H1 (cell line): ENCODE measurements at regions not wholly inside any gene's neighbourhood (a gene's known extent, or its start where the extent isn't known, plus 50 kb on each side); places are given as distances from the start of the nearest gene placed in this dataset.

Experiments used
- CTCF ChIA-PET: fragments of 300-600 bp; sonication (Branson Sonifier 250); formaldehyde crosslinking; loops from one replicate; lab custom pipeline; 2021; ENCODE audit not compliant: partially characterized antibody; lab: Charles Lee
- POLR2A ChIA-PET: fragments of 300-600 bp; sonication (Branson Sonifier 250); formaldehyde crosslinking; loops from one replicate; lab custom pipeline; 2021; ENCODE audit warnings: inconsistent platforms; ENCODE audit not compliant: partially characterized antibody; lab: Charles Lee
- DNase-seq, 2 experiments: peaks; one replicate each; pipeline versions ENCODE4 v3.0.0 to v3.0.0-alpha.2; 2010 to 2022; ENCODE audit warnings: low spot score in 2 of 2, low read depth in 1 of 2, mixed read lengths in 1 of 2
- FAIRE-seq: peaks from 2 replicates; lab custom pipeline; 2011; peaks lifted over from hg19 to GRCh38; lab: Jason Lieb, UNC
- H2AFZ ChIP-seq: 2 replicates; pipeline ENCODE4 v1.8.1; 2012; ENCODE audit warnings: low read length, inconsistent platforms
- H2AK5ac ChIP-seq: 2 replicates; pipeline ENCODE4 v1.6.1; 2013; ENCODE audit warnings: low read depth, low read length
- H2BK120ac ChIP-seq: replicated peaks from 2 replicates; pipeline ENCODE3; 2013; ENCODE audit warnings: low read depth, low read length, inconsistent platforms
- H2BK12ac ChIP-seq: 2 replicates; pipeline ENCODE4 v1.6.1; 2013; ENCODE audit warnings: low read depth, low read length
- H2BK15ac ChIP-seq: 2 replicates; pipeline ENCODE4 v1.6.1; 2013; ENCODE audit warnings: low read length
- H2BK20ac ChIP-seq: 2 replicates; pipeline ENCODE4 v1.6.1; 2013; ENCODE audit warnings: low read length
- H2BK5ac ChIP-seq: 2 replicates; pipeline ENCODE4 v1.6.1; 2013; ENCODE audit warnings: low read depth, low read length
- H3K14ac ChIP-seq: 2 replicates; pipeline ENCODE4 v1.6.1; 2013; ENCODE audit warnings: inconsistent platforms; ENCODE audit not compliant: insufficient read length
- H3K18ac ChIP-seq: 2 replicates; pipeline ENCODE4 v1.6.1; 2013; ENCODE audit warnings: low read length; ENCODE audit errors: extremely low read depth
- H3K23ac ChIP-seq: 2 replicates; pipeline ENCODE4 v1.6.1; 2013; ENCODE audit warnings: inconsistent platforms; ENCODE audit not compliant: insufficient read length
- H3K23me2 ChIP-seq: 2 replicates; pipeline ENCODE4 v1.6.1; 2013; ENCODE audit warnings: low read depth, low read length
- H3K27ac ChIP-seq: 2 replicates; pipeline ENCODE4 v1.6.1; 2011; ENCODE audit warnings: low read depth, low read length, inconsistent platforms
- H3K27me3 ChIP-seq, 4 experiments: replicated peaks in 1 of 4; 1 replicate in 1 of 4; 2 replicates in 3 of 4; pipeline versions ENCODE4 v1.6.1 to v1.8.1; 2011 to 2013; ENCODE audit warnings: low read length in 3 of 4, mild to moderate bottlenecking in 3 of 4, inconsistent platforms in 2 of 4, mixed read lengths in 2 of 4, moderate library complexity in 1 of 4; ENCODE audit not compliant: control insufficient read depth in 3 of 4, insufficient read depth in 3 of 4; ENCODE audit errors: extremely low read depth in 1 of 4
- H3K36me3 ChIP-seq, 4 experiments: 2 replicates each; pipeline versions ENCODE4 v1.6.1 to v1.8.1; 2011 to 2013; ENCODE audit warnings: mild to moderate bottlenecking in 4 of 4, low read length in 3 of 4, moderate library complexity in 2 of 4, control low read depth in 1 of 4, inconsistent platforms in 1 of 4; ENCODE audit not compliant: insufficient read depth in 4 of 4, control insufficient read depth in 2 of 4
- H3K4ac ChIP-seq: replicated peaks from 2 replicates; pipeline ENCODE3; 2013; ENCODE audit warnings: low read length, low read depth, mixed read lengths, inconsistent platforms; ENCODE audit not compliant: insufficient read length
- H3K4me1 ChIP-seq, 4 experiments: replicated peaks in 1 of 4; 1 replicate in 1 of 4; 2 replicates in 3 of 4; pipeline versions ENCODE4 v1.6.1 to v1.8.1; 2011 to 2013; ENCODE audit warnings: low read length in 3 of 4, inconsistent platforms in 2 of 4, mixed read lengths in 1 of 4; ENCODE audit not compliant: insufficient read depth in 4 of 4, control insufficient read depth in 3 of 4
- H3K4me2 ChIP-seq, 2 experiments: 2 replicates each; pipeline versions ENCODE4 v1.6.1 to v1.8.1; 2011 to 2013; ENCODE audit warnings: low read depth in 2 of 2, low read length in 2 of 2, control low read depth in 1 of 2, inconsistent platforms in 1 of 2, mild to moderate bottlenecking in 1 of 2; ENCODE audit not compliant: insufficient read depth in 1 of 2
- H3K4me3 ChIP-seq, 4 experiments: fragments of 200-600, 300-600 bp in 1 of 4; sonication (generic), shearing (Covaris generic), sonication (Bioruptor Twin) in 1 of 4; 2 replicates each; pipeline versions ENCODE4 v1.5.1 to v1.8.1; 2011 to 2016; ENCODE audit warnings: low read length in 4 of 4, low read depth in 3 of 4, control low read depth in 2 of 4, inconsistent platforms in 2 of 4, mild to moderate bottlenecking in 2 of 4, mixed read lengths in 1 of 4, moderate library complexity in 1 of 4; ENCODE audit not compliant: insufficient read depth in 2 of 4; ENCODE audit errors: extremely low read depth in 1 of 4
- H3K56ac ChIP-seq: replicated peaks from 2 replicates; pipeline ENCODE3; 2013; ENCODE audit warnings: low read depth, mild to moderate bottlenecking, mixed read lengths, low read length, inconsistent platforms; ENCODE audit not compliant: insufficient read length
- H3K79me1 ChIP-seq: 2 replicates; pipeline ENCODE4 v1.6.1; 2013; ENCODE audit warnings: low read depth, low read length, control low read depth
- H3K79me2 ChIP-seq, 2 experiments: 2 replicates each; pipeline versions ENCODE4 v1.6.1 to v1.8.1; 2012 to 2013; ENCODE audit warnings: low read length in 2 of 2, mild to moderate bottlenecking in 2 of 2, inconsistent platforms in 1 of 2; ENCODE audit not compliant: insufficient read depth in 2 of 2, control insufficient read depth in 1 of 2
- H3K9ac ChIP-seq, 4 experiments: replicated peaks in 1 of 4; 1 replicate in 1 of 4; 2 replicates in 3 of 4; pipeline versions ENCODE4 v1.6.1 to v1.8.1; 2011 to 2013; ENCODE audit warnings: low read depth in 3 of 4, low read length in 3 of 4, control low read depth in 2 of 4, mild to moderate bottlenecking in 2 of 4, moderate library complexity in 2 of 4, inconsistent platforms in 1 of 4; ENCODE audit errors: extremely low read depth in 1 of 4
- H3K9me3 ChIP-seq, 2 experiments: 2 replicates each; pipeline versions ENCODE4 v1.6.1 to v1.8.1; 2012 to 2013; ENCODE audit warnings: mild to moderate bottlenecking in 2 of 2, moderate library complexity in 2 of 2, control low read depth in 1 of 2, inconsistent platforms in 1 of 2, low read depth in 1 of 2, low read length in 1 of 2, mixed read lengths in 1 of 2; ENCODE audit not compliant: insufficient read depth in 2 of 2
- H4K20me1 ChIP-seq, 2 experiments: replicated peaks in 1 of 2; 2 replicates each; pipeline versions ENCODE3 to v1.8.1; 2011 to 2013; ENCODE audit warnings: inconsistent platforms in 2 of 2, low read length in 2 of 2, mild to moderate bottlenecking in 1 of 2; ENCODE audit not compliant: insufficient read depth in 2 of 2, control insufficient read depth in 1 of 2
- H4K5ac ChIP-seq: 2 replicates; pipeline ENCODE4 v1.6.1; 2013; ENCODE audit warnings: low read length, low read depth, mixed read lengths, inconsistent platforms; ENCODE audit not compliant: insufficient read length
- H4K8ac ChIP-seq: 2 replicates; pipeline ENCODE4 v1.8.0; 2013; ENCODE audit warnings: mild to moderate bottlenecking, moderate library complexity, low read length, inconsistent platforms; ENCODE audit not compliant: insufficient read depth; ENCODE audit errors: extremely low read depth
- H4K91ac ChIP-seq: replicated peaks from 2 replicates; pipeline ENCODE3; 2013; ENCODE audit warnings: low read length, mixed read lengths, inconsistent platforms; ENCODE audit not compliant: insufficient read length
- CTBP2 ChIP-seq: IDR thresholded peaks from 2 replicates; pipeline ENCODE4 v1.7.0; 2011; ENCODE audit warnings: borderline replicate concordance, mild to moderate bottlenecking, moderate library complexity, mixed read lengths, low read length; ENCODE audit not compliant: insufficient read depth, insufficient read length
- EGR1 ChIP-seq: IDR thresholded peaks from 2 replicates; pipeline ENCODE4 v1.6.1; 2011; ENCODE audit warnings: low read depth, low read length, borderline replicate concordance
- FOSL1 ChIP-seq: IDR thresholded peaks from 2 replicates; pipeline ENCODE4 v1.6.1; 2011; ENCODE audit warnings: mild to moderate bottlenecking, low read depth, low read length, moderate library complexity; ENCODE audit not compliant: insufficient read depth
- HDAC6 ChIP-seq: IDR thresholded peaks from one replicate; pipeline ENCODE4 v1.7.1; 2012; ENCODE audit warnings: low read depth, mild to moderate bottlenecking, inconsistent platforms, low read length, moderate library complexity
- JUN ChIP-seq: IDR thresholded peaks from 2 replicates; pipeline ENCODE4 v1.6.1; 2011; ENCODE audit warnings: low read depth, mild to moderate bottlenecking, improper control_type of control experiment, low read length
- KDM1A ChIP-seq: fragments of 200-600, 300-600 bp; sonication (generic); IDR thresholded peaks from 2 replicates; pipeline ENCODE4 v1.7.1; 2016; ENCODE audit warnings: mild to moderate bottlenecking, low read length, borderline replicate concordance
- POLR2A ChIP-seq, 2 experiments: IDR thresholded peaks; 1 replicate in 1 of 2; 2 replicates in 1 of 2; pipeline ENCODE4 v1.6.1; 2011; ENCODE audit warnings: low read depth in 2 of 2, low read length in 2 of 2, mild to moderate bottlenecking in 2 of 2; ENCODE audit errors: control extremely low read depth in 1 of 2
- RAD21 ChIP-seq, 2 experiments: IDR thresholded peaks in 1 of 2; conservative IDR thresholded peaks in 1 of 2; 2 replicates each; pipeline ENCODE4 v1.6.1; 2011; ENCODE audit warnings: low read depth in 2 of 2, low read length in 2 of 2, improper control_type of control experiment in 1 of 2, inconsistent platforms in 1 of 2, mild to moderate bottlenecking in 1 of 2, moderate library complexity in 1 of 2
- SAP30 ChIP-seq: fragments of 300-600 bp; sonication (generic); IDR thresholded peaks from 2 replicates; pipeline ENCODE4 v1.7.1; 2012; ENCODE audit warnings: low read length, moderate library complexity, mild to moderate bottlenecking, inconsistent platforms; ENCODE audit not compliant: insufficient read depth, insufficient replicate concordance
- SIRT6 ChIP-seq: IDR thresholded peaks from one replicate; pipeline ENCODE4 v1.7.1; 2012; ENCODE audit warnings: low read length, inconsistent platforms
- SIX5 ChIP-seq: IDR thresholded peaks from 2 replicates; pipeline ENCODE4 v1.6.1; 2011; ENCODE audit warnings: mild to moderate bottlenecking, low read depth, low read length
- SRF ChIP-seq: IDR thresholded peaks from 2 replicates; pipeline ENCODE4 v1.6.1; 2011; ENCODE audit warnings: mild to moderate bottlenecking, low read depth, low read length, moderate library complexity
- SUZ12 ChIP-seq: fragments of 200-600 bp; sonication (generic); IDR thresholded peaks from 2 replicates; pipeline ENCODE4 v1.6.1; 2012; ENCODE audit warnings: mild to moderate bottlenecking, inconsistent platforms, low read length, moderate library complexity, mixed read lengths
- TEAD4 ChIP-seq: IDR thresholded peaks from 2 replicates; pipeline ENCODE4 v1.6.1; 2012; ENCODE audit warnings: low read depth, low read length, inconsistent platforms, mixed read lengths
- WGBS, 2 experiments: shearing (Covaris generic) in 1 of 2; methylation state at CpG; one replicate each; pipeline versions ENCODE4 v1.1.6 to v1.1.7; 2013 to 2015; ENCODE audit warnings: low lambda C conversion rate in 2 of 2, mixed read lengths in 2 of 2, inconsistent platforms in 1 of 2, low coverage in 1 of 2, missing lambda C conversion rate in 1 of 2; ENCODE audit not compliant: insufficient replicate concordance in 2 of 2, insufficient coverage in 1 of 2, insufficient read length in 1 of 2; ENCODE audit errors: extremely low coverage in 1 of 2, missing lambda C conversion rate in 1 of 2; 5-methylcytosine and 5-hydroxymethylcytosine counted together
- TF ChIP-seq, protein P1 (sequence below): IDR thresholded peaks from 2 replicates; pipeline ENCODE4 v1.6.1; 2012; ENCODE audit warnings: inconsistent platforms

DNA sequence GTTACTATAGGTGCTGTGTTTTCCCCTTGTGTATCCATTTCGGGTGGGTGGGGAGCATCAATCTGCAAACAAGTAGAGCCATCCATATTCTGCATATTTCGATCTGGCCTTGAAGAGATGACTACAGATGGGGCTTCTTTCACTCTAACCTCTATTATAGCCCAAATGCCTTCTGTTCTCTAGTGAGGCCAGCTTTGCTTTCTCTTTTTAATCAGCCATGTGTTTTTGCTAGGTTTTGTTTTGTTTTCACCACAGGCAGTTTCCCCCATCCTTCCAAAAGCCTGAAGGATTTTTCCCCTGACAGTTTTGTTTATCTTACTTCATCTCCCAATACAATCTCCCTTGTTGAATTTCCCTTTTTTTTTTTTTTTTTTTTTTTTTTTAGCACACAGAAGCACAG is 224.1 kb downstream of the BTG1 start:
- ChIA-PET CTCF (interaction anchor here (0.6 to 1.0 kb wide), 2 partner anchors 539 to 977 kb away, joined by 3 to 4 read pairs; no protein-coding TSS in a partner anchor), POLR2A (no interaction called here)
- Histone ChIP-seq H3K9ac (no peak overlapping the region), H3K4me3 (no peak overlapping the region), H2BK15ac (no peak overlapping the region), H3K4me1 (no peaks in the 10 kb centered on the region; a peak in 1 of 7 replicates), H3K9me3 (peaks cover 0 to 9% of the 10 kb centered on the region in 2 experiments; a peak in 1 of 4 replicates), H3K14ac (no peak overlapping the region), H2AFZ (no peak overlapping the region), H3K79me1 (no peaks in the 10 kb centered on the region), H3K18ac (no peak overlapping the region), H3K23me2 (no peaks in the 10 kb centered on the region), H4K91ac (no peak overlapping the region), H3K36me3 (no peaks in the 10 kb centered on the region), H3K27me3 (no peaks in the 10 kb centered on the region), H3K4ac (no peak overlapping the region), H2BK12ac (no peak overlapping the region), H4K20me1 (no peaks in the 10 kb centered on the region), H3K79me2 (no peaks in the 10 kb centered on the region), H3K4me2 (no peak overlapping the region), H4K5ac (no peak overlapping the region), H3K56ac (no peak overlapping the region), H3K27ac (no peak overlapping the region), H4K8ac (no peak overlapping the region), H2AK5ac (no peak overlapping the region), H2BK120ac (no peak overlapping the region), H3K23ac (no peak overlapping the region), H2BK5ac (no peak overlapping the region), H2BK20ac (no peak overlapping the region)
- FAIRE-seq (no peak), DNase-seq (no peak)
- 93% methylated on average over 2 of the region's 2 CpGs; no CpG with 5 or more reads in 1 of the 2 experiments for WGBS, 2 experiments
- TF ChIP-seq SIX5 = no peak
- TF ChIP-seq EGR1 = no peak
- TF ChIP-seq JUN = no peak
- no peak for TF ChIP-seq SUZ12
- no peak for TF ChIP-seq KDM1A
- TF ChIP-seq, protein P1, sequence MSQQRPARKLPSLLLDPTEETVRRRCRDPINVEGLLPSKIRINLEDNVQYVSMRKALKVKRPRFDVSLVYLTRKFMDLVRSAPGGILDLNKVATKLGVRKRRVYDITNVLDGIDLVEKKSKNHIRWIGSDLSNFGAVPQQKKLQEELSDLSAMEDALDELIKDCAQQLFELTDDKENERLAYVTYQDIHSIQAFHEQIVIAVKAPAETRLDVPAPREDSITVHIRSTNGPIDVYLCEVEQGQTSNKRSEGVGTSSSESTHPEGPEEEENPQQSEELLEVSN = no peak
- no peak for TF ChIP-seq SAP30
- no peak for TF ChIP-seq CTBP2
- TF ChIP-seq HDAC6 = no peak
- no peak for TF ChIP-seq TEAD4
- no peak for TF ChIP-seq POLR2A (IDR thresholded peaks at IDR 0.05; ENCODE audit: control extremely low read depth in 1 of 2, low read depth in 2 of 2, low read length in 2 of 2)
- TF ChIP-seq SIRT6 = no peak
- TF ChIP-seq RAD21 (IDR thresholded peaks at IDR 0.05 in 1 of 2, conservative IDR thresholded peaks at IDR 0.05 in 1 of 2; ENCODE audit: low read depth in 2 of 2, low read length in 2 of 2) = no peak
- TF ChIP-seq SRF = no peak
- TF ChIP-seq FOSL1 = no peak
